ENCODE measurements at regions not wholly inside any gene's neighbourhood (a gene's known extent, or its start where the extent isn't known, plus 50 kb on each side); places are given as distances from the start of the nearest gene placed in this dataset.

- no peak for DNase-seq
These were observed 152.5 kb upstream of the NFIB start for GRCh38 chr9:14466429-14466818.

- DNase-seq: no peak
These were observed 149.0 kb upstream of the NFIB start for GRCh38 chr9:14462950-14463349.

GRCh38 chr9:14455243-14455642 lies 141.3 kb upstream of the NFIB start:
- DNase-seq: peak; percentile 94

- peak; percentile 93 for DNase-seq
These were observed 139.3 kb upstream of the NFIB start for GRCh38 chr9:14453286-14453685.

- DNase-seq: peak; percentile 93
These were observed 138.6 kb upstream of the NFIB start for GRCh38 chr9:14452539-14452938.

GRCh38 chr9:14451949-14452348 lies 138.0 kb upstream of the NFIB start:
- DNase-seq: peak; percentile 59

GRCh38 chr9:14447103-14447502 lies 133.2 kb upstream of the NFIB start:
- DNase-seq: no peak

- DNase-seq: no peak
These were observed 132.0 kb upstream of the NFIB start for GRCh38 chr9:14445946-14446345.

GRCh38 chr9:14442956-14443355 lies 129.0 kb upstream of the NFIB start:
- DNase-seq: no peak

- DNase-seq: peak; percentile 15
These were observed 128.2 kb upstream of the NFIB start for GRCh38 chr9:14441976-14442651.

GRCh38 chr9:14441115-14441514 lies 127.2 kb upstream of the NFIB start:
- no peak for DNase-seq

- DNase-seq: peak; percentile 20
These were observed 126.1 kb upstream of the NFIB start for GRCh38 chr9:14440062-14440461.

GRCh38 chr9:14439555-14439954 lies 125.6 kb upstream of the NFIB start:
- no peak for DNase-seq

- peak; percentile 23 for DNase-seq
These were observed 124.5 kb upstream of the NFIB start for GRCh38 chr9:14438232-14439021.

GRCh38 chr9:14437354-14438231 lies 123.7 kb upstream of the NFIB start:
- peak; percentile 94 for DNase-seq

- DNase-seq: peak; percentile 56
These were observed 121.9 kb upstream of the NFIB start for GRCh38 chr9:14435871-14436270.

- peak; percentile 31 for DNase-seq
These were observed 121.2 kb upstream of the NFIB start for GRCh38 chr9:14434971-14435718.

GRCh38 chr9:14434158-14434504 lies 120.2 kb upstream of the NFIB start:
- no peak for DNase-seq

GRCh38 chr9:14433351-14434157 lies 119.6 kb upstream of the NFIB start:
- DNase-seq: peak; percentile 47

GRCh38 chr9:14432666-14433350 lies 118.9 kb upstream of the NFIB start:
- DNase-seq: no peak

- DNase-seq: peak; percentile 89
These were observed 114.9 kb upstream of the NFIB start for GRCh38 chr9:14428781-14429230.
